Spleen (tissue), 11 donors: ENCODE measurements at regions not wholly inside any gene's neighbourhood (a gene's known extent, or its start where the extent isn't known, plus 50 kb on each side); places are given as distances from the start of the nearest gene placed in this dataset.
"Not testable (repeated sequence)": the region's sequence is repeated elsewhere in the genome, so short reads cannot be mapped to it uniquely, and the experiment has no call there.

ENCODE experiments used
- DNase-seq: peaks from one replicate; pipeline ENCODE4 v3.0.0-alpha.2; 2020
- H3K27ac ChIP-seq, 8 donors: fragments of 200-600 bp; sonication (generic) in 7 of 8; 1 replicate in 4 of 8; 2 replicates in 4 of 8; pipeline versions ENCODE4 v1.5.0 to v1.8.0; 2016 to 2021; ENCODE audit warnings: inconsistent platforms in 4 of 8, mild to moderate bottlenecking in 4 of 8, moderate library complexity in 1 of 8
- H3K27me3 ChIP-seq, 7 donors: fragments of 200-600 bp; sonication (generic) in 6 of 7; replicated peaks in 1 of 7; 1 replicate in 4 of 7; 2 replicates in 3 of 7; pipeline versions ENCODE4 v1.5.0 to v1.8.0; 2016 to 2021; ENCODE audit warnings: inconsistent platforms in 3 of 7, mild to moderate bottlenecking in 1 of 7
- H3K36me3 ChIP-seq, 6 donors: fragments of 200-600 bp; sonication (generic) in 5 of 6; 1 replicate in 4 of 6; 2 replicates in 2 of 6; pipeline versions ENCODE4 v1.5.0 to v1.8.0; 2016 to 2021; ENCODE audit warnings: inconsistent platforms in 2 of 6
- H3K4me1 ChIP-seq, 6 donors: fragments of 200-600 bp; sonication (generic) in 5 of 6; 1 replicate in 3 of 6; 2 replicates in 3 of 6; pipeline versions ENCODE4 v1.5.0 to v1.8.0; 2016 to 2021; ENCODE audit warnings: inconsistent platforms in 3 of 6
- H3K4me3 ChIP-seq, 8 donors: fragments of 200-600 bp; sonication (generic) in 7 of 8; 1 replicate in 4 of 8; 2 replicates in 4 of 8; pipeline versions ENCODE4 v1.5.0 to v1.8.0; 2016 to 2021; ENCODE audit warnings: inconsistent platforms in 4 of 8, mild to moderate bottlenecking in 4 of 8, moderate library complexity in 2 of 8
- H3K9me3 ChIP-seq, 8 donors: fragments of 200-600 bp; sonication (generic) in 7 of 8; 1 replicate in 4 of 8; 2 replicates in 4 of 8; pipeline versions ENCODE4 v1.5.0 to v1.8.0; 2016 to 2021; ENCODE audit warnings: inconsistent platforms in 4 of 8
- CTCF ChIP-seq, 11 experiments: fragments of 200-600 bp in 7 of 11; fragments of 450-650 bp in 4 of 11; sonication (generic) in 4 of 11; IDR thresholded peaks in 8 of 11; conservative IDR thresholded peaks in 3 of 11; 1 replicate in 7 of 11; 2 replicates in 4 of 11; pipeline versions ENCODE4 v1.4.0 to v1.8.0; 2016 to 2021; ENCODE audit warnings: antibody characterized with exemption in 11 of 11, inconsistent platforms in 4 of 11, mild to moderate bottlenecking in 1 of 11
- POLR2A ChIP-seq, 3 donors: fragments of 450-650 bp; IDR thresholded peaks; one replicate each; pipeline ENCODE4 v1.5.1; 2017; ENCODE audit warnings: antibody characterized with exemption in 3 of 3, mild to moderate bottlenecking in 1 of 3
- POLR2AphosphoS5 ChIP-seq, 3 donors: sonication (generic); formaldehyde crosslinking; IDR thresholded peaks; one replicate each; pipeline ENCODE4 v1.5.1; 2017; ENCODE audit warnings: antibody characterized with exemption in 3 of 3
- WGBS, 5 donors: extraction: QIAGEN DNeasy Blood & Tissue Kit in 3 of 5; methylation state at CpG; one replicate each; pipeline versions ENCODE4 v1.1.5 to v1.1.7; 2013 to 2018; 5-methylcytosine and 5-hydroxymethylcytosine counted together
- intact Hi-C: fragments of 100-400 bp; cut with DNase I; formaldehyde crosslinking; loops from one replicate; pipeline ENCODE4 v1.15.0; 2023; ENCODE audit warnings: low total_unique reads
- donor health status: healthy with polysubstance abuse.
- donor health status: DM: no; HTN: no; CAD: no; lungs with moderate emphysema.
- donor health status: DM: no; HTN: no; CAD: no.
- donor health status: Bipolar disorder and iron deficiency.
- donor health status: healthy.
- donor health status: DM: no; HTN: no; CAD: no.
- donor health status: DM: yes; HTN: yes; CAD: no.

GRCh38 chr7:124187962-124188361, 155.1 kb upstream of the TMEM229A start:
- Histone ChIP-seq H3K4me1 (no peaks in the 10 kb centered on the region), H3K36me3 (no peaks in the 10 kb centered on the region), H3K27me3 (no peaks in the 10 kb centered on the region), H3K27ac (no peak overlapping the region), H3K4me3 (no peak overlapping the region), H3K9me3 (no peaks in the 10 kb centered on the region)
- DNase-seq, result no peak
- intact Hi-C loops, result no loop called here
- no peak for TF ChIP-seq POLR2AphosphoS5 (IDR thresholded peaks at IDR 0.05)
- no peak for TF ChIP-seq CTCF (IDR thresholded peaks at IDR 0.05 in 8 of 11, conservative IDR thresholded peaks at IDR 0.05 in 3 of 11)
- TF ChIP-seq POLR2A (IDR thresholded peaks at IDR 0.05), result no peak
- WGBS, 5 donors, result 63 to 80% (median 69%) methylated on average over 4 of the region's 4 CpGs

GRCh38 chr7:124183649-124184048, 150.8 kb upstream of the TMEM229A start:
- TF ChIP-seq POLR2AphosphoS5 (IDR thresholded peaks at IDR 0.05) (no peak), POLR2A (IDR thresholded peaks at IDR 0.05) (no peak), CTCF (IDR thresholded peaks at IDR 0.05 in 8 of 11, conservative IDR thresholded peaks at IDR 0.05 in 3 of 11) (no peak)

GRCh38 chr7:124179641-124180040, 146.8 kb upstream of the TMEM229A start:
- Histone ChIP-seq H3K4me3 (no peak overlapping the region), H3K4me1 (no peaks in the 10 kb centered on the region), H3K9me3 (peaks cover 0 to 3% (median 0%) of the 10 kb centered on the region in 8 donors), H3K36me3 (no peaks in the 10 kb centered on the region), H3K27me3 (no peaks in the 10 kb centered on the region), H3K27ac (no peak overlapping the region)
- intact Hi-C loops, result no loop called here
- WGBS, 5 donors, result 85 to 100% (median 91%) methylated on average over 2 of the region's 2 CpGs
- no peak for DNase-seq
- no peak for TF ChIP-seq POLR2A (IDR thresholded peaks at IDR 0.05)
- TF ChIP-seq CTCF (IDR thresholded peaks at IDR 0.05 in 8 of 11, conservative IDR thresholded peaks at IDR 0.05 in 3 of 11), result no peak
- TF ChIP-seq POLR2AphosphoS5 (IDR thresholded peaks at IDR 0.05), result no peak

More at GRCh38 chr7:124183649-124184048, 150.8 kb upstream of the TMEM229A start:
- H3K4me3 ChIP-seq, result no peak overlapping the region
- H3K27me3 ChIP-seq, result no peaks in the 10 kb centered on the region
- H3K36me3 ChIP-seq, result no peaks in the 10 kb centered on the region
- no peak for DNase-seq
- H3K9me3 ChIP-seq, result no peaks in the 10 kb centered on the region
- no peak overlapping the region for H3K27ac ChIP-seq
- no peaks in the 10 kb centered on the region for H3K4me1 ChIP-seq
- intact Hi-C loops, result no loop called here

GRCh38 chr7:124177891-124178290, 145.0 kb upstream of the TMEM229A start:
- intact Hi-C loops, result no loop called here
- TF ChIP-seq POLR2AphosphoS5 (IDR thresholded peaks at IDR 0.05) (no peak), CTCF (IDR thresholded peaks at IDR 0.05 in 8 of 11, conservative IDR thresholded peaks at IDR 0.05 in 3 of 11) (no peak), POLR2A (IDR thresholded peaks at IDR 0.05) (no peak)
- no peak overlapping the region for H3K27ac ChIP-seq
- peaks cover 0 to 4% (median 0%) of the 10 kb centered on the region in 8 donors for H3K9me3 ChIP-seq
- no peaks in the 10 kb centered on the region for H3K27me3 ChIP-seq
- H3K36me3 ChIP-seq, result no peaks in the 10 kb centered on the region
- no peak for DNase-seq
- H3K4me1 ChIP-seq, result no peaks in the 10 kb centered on the region
- no peak overlapping the region for H3K4me3 ChIP-seq

DNA sequence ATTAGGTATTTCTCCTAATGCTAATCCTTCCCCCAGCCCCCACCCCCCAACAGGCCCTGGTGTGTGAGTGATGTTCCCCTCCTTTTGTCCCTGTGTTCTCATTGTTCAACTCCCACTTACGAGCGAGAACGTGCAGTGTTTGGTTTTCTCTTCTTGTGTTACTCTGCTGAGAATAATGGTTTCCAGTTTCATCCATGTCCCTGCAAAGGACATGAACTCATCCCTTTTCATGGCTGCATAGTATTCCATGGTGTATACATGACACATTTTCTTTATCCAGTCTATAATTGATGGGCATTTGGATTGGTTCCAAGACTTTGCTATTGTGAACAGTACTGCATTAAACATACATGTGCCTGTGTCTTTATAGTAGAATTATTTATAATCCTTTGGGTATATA, 138.9 kb upstream of the TMEM229A start:
- H3K27ac ChIP-seq, H3K4me3 ChIP-seq, H3K4me1 ChIP-seq, H3K36me3 ChIP-seq, intact Hi-C loops, DNase-seq, H3K27me3 ChIP-seq: not testable (repeated sequence)
- 92 to 98% (median 94%) methylated on average over 3 of the region's 3 CpGs for WGBS, 5 donors
- peaks cover 0 to 18% (median 2%) of the 10 kb centered on the region in 8 donors for H3K9me3 ChIP-seq
